H9 (cell line): ENCODE measurements at regions not wholly inside any gene's neighbourhood (a gene's known extent, or its start where the extent isn't known, plus 50 kb on each side); places are given as distances from the start of the nearest gene placed in this dataset.

Source experiments
- DNase-seq: peaks from one replicate; pipeline ENCODE4 v3.0.0-alpha.2; 2017
- H2AFZ ChIP-seq: one replicate; pipeline ENCODE4 v1.6.1; 2013; ENCODE audit warnings: mild to moderate bottlenecking, low read length, control low read depth, moderate library complexity
- H2AK5ac ChIP-seq: 2 replicates; pipeline ENCODE4 v1.6.1; 2013; ENCODE audit warnings: low read length, control low read depth, mixed read lengths; ENCODE audit not compliant: insufficient read length
- H2BK120ac ChIP-seq: one replicate; pipeline ENCODE4 v1.6.1; 2013; ENCODE audit warnings: low read depth, mild to moderate bottlenecking, low read length, control low read depth, inconsistent platforms; ENCODE audit not compliant: poor library complexity, severe bottlenecking
- H2BK12ac ChIP-seq: 2 replicates; pipeline ENCODE4 v1.6.1; 2013; ENCODE audit warnings: low read length, control low read depth, mixed read lengths, low read depth; ENCODE audit not compliant: insufficient read length
- H2BK15ac ChIP-seq: 2 replicates; pipeline ENCODE4 v1.6.1; 2013; ENCODE audit warnings: low read depth, low read length, control low read depth
- H2BK20ac ChIP-seq: one replicate; pipeline ENCODE4 v1.6.1; 2013; ENCODE audit warnings: low read depth, mild to moderate bottlenecking, low read length, control low read depth, inconsistent platforms; ENCODE audit not compliant: poor library complexity, severe bottlenecking
- H2BK5ac ChIP-seq: 2 replicates; pipeline ENCODE4 v1.6.1; 2013; ENCODE audit warnings: low read length, control low read depth, mixed read lengths; ENCODE audit not compliant: insufficient read length
- H3K14ac ChIP-seq: 2 replicates; pipeline ENCODE4 v1.6.1; 2013; ENCODE audit warnings: low read length, control low read depth; ENCODE audit not compliant: insufficient read depth
- H3K18ac ChIP-seq: 2 replicates; pipeline ENCODE4 v1.6.1; 2013; ENCODE audit warnings: low read depth, mild to moderate bottlenecking, mixed read lengths, low read length, control low read depth; ENCODE audit not compliant: insufficient read length
- H3K23ac ChIP-seq: 2 replicates; pipeline ENCODE4 v1.6.1; 2013; ENCODE audit warnings: low read length, control low read depth, mixed read lengths, low read depth; ENCODE audit not compliant: insufficient read length
- H3K23me2 ChIP-seq: 2 replicates; pipeline ENCODE4 v1.6.1; 2013; ENCODE audit warnings: low read depth, mild to moderate bottlenecking, mixed read lengths, low read length, control low read depth; ENCODE audit not compliant: insufficient read length, poor library complexity, severe bottlenecking
- H3K27ac ChIP-seq: 2 replicates; pipeline ENCODE4 v1.5.1; 2013; ENCODE audit warnings: low read length, control low read depth, mixed read lengths, low read depth; ENCODE audit not compliant: insufficient read length
- H3K27me3 ChIP-seq: 2 replicates; pipeline ENCODE4 v1.6.1; 2013; ENCODE audit warnings: low read length, control low read depth, inconsistent platforms; ENCODE audit not compliant: insufficient read depth
- H3K4ac ChIP-seq: 2 replicates; pipeline ENCODE4 v1.6.1; 2013; ENCODE audit warnings: low read depth, mild to moderate bottlenecking, control low read depth, inconsistent platforms, low read length, moderate library complexity
- H3K4me1 ChIP-seq: 2 replicates; pipeline ENCODE4 v1.6.1; 2013; ENCODE audit warnings: low read length, control low read depth, inconsistent platforms; ENCODE audit not compliant: insufficient read depth
- H3K4me2 ChIP-seq: 2 replicates; pipeline ENCODE4 v1.6.1; 2013; ENCODE audit warnings: low read length, control low read depth, mixed read lengths; ENCODE audit not compliant: insufficient read length, insufficient read depth
- H3K56ac ChIP-seq: 2 replicates; pipeline ENCODE4 v1.6.1; 2013; ENCODE audit warnings: low read depth, mild to moderate bottlenecking, mixed read lengths, low read length, control low read depth; ENCODE audit not compliant: insufficient read length
- H3K79me1 ChIP-seq: 2 replicates; pipeline ENCODE4 v1.6.1; 2013; ENCODE audit warnings: low read depth, mild to moderate bottlenecking, moderate library complexity, low read length, control low read depth, inconsistent platforms; ENCODE audit not compliant: insufficient read depth, poor library complexity, severe bottlenecking
- H3K79me2 ChIP-seq: 2 replicates; pipeline ENCODE4 v1.6.1; 2013; ENCODE audit warnings: low read length, control low read depth, inconsistent platforms; ENCODE audit not compliant: insufficient read depth
- H3K9ac ChIP-seq: 2 replicates; pipeline ENCODE4 v1.6.1; 2013; ENCODE audit warnings: low read length, control low read depth, mixed read lengths; ENCODE audit not compliant: insufficient read length; ENCODE audit errors: extremely low read depth
- H3K9me3 ChIP-seq: one replicate; pipeline ENCODE4 v1.6.1; 2013; ENCODE audit warnings: low read depth, low read length, inconsistent platforms; ENCODE audit not compliant: control insufficient read depth
- H3T11ph ChIP-seq: one replicate; pipeline ENCODE4 v1.6.1; 2013; ENCODE audit warnings: mild to moderate bottlenecking, low read length, control low read depth, inconsistent platforms
- H4K20me1 ChIP-seq: one replicate; pipeline ENCODE4 v1.6.1; 2013; ENCODE audit not compliant: control insufficient read depth, insufficient read length, insufficient read depth
- H4K5ac ChIP-seq: 2 replicates; pipeline ENCODE4 v1.6.1; 2013; ENCODE audit warnings: low read depth, mild to moderate bottlenecking, mixed read lengths, low read length, control low read depth; ENCODE audit not compliant: insufficient read length
- H4K8ac ChIP-seq: replicated peaks from 2 replicates; pipeline ENCODE4 v1.6.1; 2013; ENCODE audit warnings: low read length, control low read depth, mixed read lengths, low read depth; ENCODE audit not compliant: insufficient read length
- H4K91ac ChIP-seq: 2 replicates; pipeline ENCODE4 v1.6.1; 2013; ENCODE audit warnings: low read depth, mild to moderate bottlenecking, moderate library complexity, mixed read lengths, low read length, control low read depth; ENCODE audit not compliant: insufficient read length
- H3K27ac Mint-ChIP-seq, 3 experiments: 2 replicates in 2 of 3; 3 replicates in 1 of 3; pipeline ENCODE4 v1.8.0; 2020 to 2021; ENCODE audit warnings: mixed read lengths in 3 of 3, mild to moderate bottlenecking in 1 of 3, moderate library complexity in 1 of 3
- H3K27me3 Mint-ChIP-seq: 2 replicates; pipeline ENCODE4 v1.8.0; 2021; ENCODE audit warnings: low read depth, mild to moderate bottlenecking, moderate library complexity, mixed read lengths
- H3K36me3 Mint-ChIP-seq, 3 experiments: 2 replicates in 2 of 3; 3 replicates in 1 of 3; pipeline ENCODE4 v1.8.0; 2020 to 2021; ENCODE audit warnings: low read depth in 3 of 3, mixed read lengths in 3 of 3; ENCODE audit not compliant: insufficient read depth in 1 of 3
- H3K4me1 Mint-ChIP-seq, 2 experiments: 2 replicates each; pipeline ENCODE4 v1.8.0; 2020; ENCODE audit warnings: mixed read lengths in 2 of 2
- H3K4me3 Mint-ChIP-seq, 2 experiments: 2 replicates in 1 of 2; 3 replicates in 1 of 2; pipeline ENCODE4 v1.8.0; 2020 to 2021; ENCODE audit warnings: mild to moderate bottlenecking in 2 of 2, mixed read lengths in 2 of 2, moderate library complexity in 1 of 2
- H3K9me3 Mint-ChIP-seq, 2 experiments: 2 replicates in 1 of 2; 3 replicates in 1 of 2; pipeline ENCODE4 v1.8.0; 2020; ENCODE audit warnings: mild to moderate bottlenecking in 2 of 2, mixed read lengths in 2 of 2, moderate library complexity in 1 of 2
- CTCF ChIP-seq: fragments of 200-600 bp; sonication (generic); conservative IDR thresholded peaks from 3 replicates; pipeline ENCODE4 v1.8.0; 2021; ENCODE audit warnings: antibody characterized with exemption, mild to moderate bottlenecking
- WGBS: extraction: QIAGEN DNeasy Blood & Tissue Kit; methylation state at CpG from one replicate; pipeline ENCODE4 v1.1.7; 2013; ENCODE audit warnings: missing lambda C conversion rate, low lambda C conversion rate, mixed read lengths; ENCODE audit not compliant: insufficient read length; ENCODE audit errors: extremely low coverage; 5-methylcytosine and 5-hydroxymethylcytosine counted together

GRCh38 chr7:47647181-47647917 is 65.4 kb upstream of the TNS3 start:
- H3K18ac ChIP-seq: no peak overlapping the region
- DNase-seq: no peak
- H3K9me3 ChIP-seq: no peaks in the 10 kb centered on the region
- H2BK20ac ChIP-seq: no peak overlapping the region
- H3K9ac ChIP-seq: no peak overlapping the region
- no peak overlapping the region for H2AFZ ChIP-seq
- H4K20me1 ChIP-seq: no peaks in the 10 kb centered on the region
- no peak overlapping the region for H2BK5ac ChIP-seq
- no peak overlapping the region for H3K4me3 Mint-ChIP-seq
- no peak overlapping the region for H2BK120ac ChIP-seq
- no peaks in the 10 kb centered on the region; the same call in 1 of the 2 replicates for H3K4me1 ChIP-seq
- H3K27me3 Mint-ChIP-seq: peaks cover 6% of the 10 kb centered on the region; the same call in 1 of the 2 replicates
- H3K14ac ChIP-seq: 0 out of 2 replicates have a peak overlapping the region, but pooled peaks have one; percentile 32
- H3K79me1 ChIP-seq: no peaks in the 10 kb centered on the region
- no peak overlapping the region for H3K27ac ChIP-seq
- peaks cover 6 to 12% of the 10 kb centered on the region in 2 experiments for H3K9me3 Mint-ChIP-seq
- H3K56ac ChIP-seq: no peak overlapping the region
- H3T11ph ChIP-seq: no peak overlapping the region
- no peak overlapping the region for H4K91ac ChIP-seq
- no peak overlapping the region for H3K4me2 ChIP-seq
- no peak overlapping the region for H4K5ac ChIP-seq
- H2BK12ac ChIP-seq: no peak overlapping the region
- no peaks in the 10 kb centered on the region for H3K23me2 ChIP-seq
- no peak for TF ChIP-seq CTCF
- no peak overlapping the region for H2BK15ac ChIP-seq
- H3K27me3 ChIP-seq: no peaks in the 10 kb centered on the region
- H3K4ac ChIP-seq: no peak overlapping the region
- H3K23ac ChIP-seq: no peak overlapping the region
- no peak overlapping the region for H4K8ac ChIP-seq
- no CpG with 5 or more reads among the region's 9 CpGs for WGBS
- H3K27ac Mint-ChIP-seq: no peak overlapping the region
- no peaks in the 10 kb centered on the region for H3K79me2 ChIP-seq
- peaks cover 0 to 12% (median 4%) of the 10 kb centered on the region in 3 experiments; a peak in 5 of 7 replicates for H3K36me3 Mint-ChIP-seq
- H3K4me1 Mint-ChIP-seq: peaks cover 8 to 20% of the 10 kb centered on the region in 2 experiments
- H2AK5ac ChIP-seq: no peak overlapping the region
